ENCODE measurements at regions not wholly inside any gene's neighbourhood (a gene's known extent, or its start where the extent isn't known, plus 50 kb on each side); places are given as distances from the start of the nearest gene placed in this dataset.

DNA sequence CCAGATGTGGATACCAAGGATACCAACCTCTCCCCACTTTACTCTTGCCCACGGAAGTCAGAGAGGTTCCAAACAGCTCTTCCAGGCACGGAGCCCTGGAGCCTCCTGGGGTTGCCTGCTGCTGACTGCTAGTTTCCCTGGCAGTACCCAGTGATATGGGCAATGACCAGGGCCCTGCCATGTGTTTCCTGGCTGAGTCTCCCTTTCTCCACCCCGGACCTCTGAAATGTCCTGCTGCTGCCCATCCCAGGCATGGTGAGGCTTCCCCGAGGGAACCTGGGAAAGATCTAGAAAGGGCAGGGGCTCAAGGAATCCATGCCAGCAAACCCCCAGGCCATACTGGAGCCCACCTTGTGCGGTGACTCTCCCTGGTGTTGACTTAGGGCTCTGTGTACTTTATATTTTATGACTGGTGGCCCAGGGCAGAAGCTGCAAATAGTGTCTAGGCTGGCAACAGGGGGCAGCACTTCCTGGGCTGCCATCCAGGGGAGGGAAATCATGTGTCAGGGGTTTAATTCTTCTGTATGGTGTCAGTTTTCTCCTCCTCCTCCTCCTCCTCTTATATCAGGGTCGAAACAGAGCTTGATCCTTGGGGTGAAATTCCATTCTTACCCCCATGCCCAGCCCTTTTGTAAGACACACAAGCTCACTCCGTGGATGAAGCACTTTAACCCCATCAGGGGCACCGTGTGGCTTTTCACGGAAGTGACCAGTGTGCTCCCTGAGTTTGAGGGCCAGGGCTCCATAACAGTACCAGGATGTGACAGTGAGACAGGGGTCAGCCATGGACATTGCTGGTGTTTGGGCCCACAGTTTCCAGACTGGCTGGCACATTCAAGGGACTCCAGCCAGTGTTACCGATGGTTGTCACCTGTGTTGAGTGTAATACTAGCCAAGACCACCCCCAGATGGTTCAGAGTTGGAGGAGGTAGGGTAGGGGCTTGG is 62.4 kb upstream of the GDF10 start:
- CTCF ChIA-PET, result no interaction called here
- intact Hi-C loops (cut with micrococcal nuclease; ENCODE audit: unreplicated experiment), result no loop called here
- DNase-seq (ENCODE audit: low spot score), result no peak
- Histone ChIP-seq H3K9me3 (ENCODE audit: low read depth, low read length, poor library complexity, severe bottlenecking) (no peaks in the 10 kb centered on the region), H3K27ac (ENCODE audit: low read depth, low read length, poor library complexity, severe bottlenecking) (no peak overlapping the region), H3K4me1 (ENCODE audit: insufficient read depth, low read length, poor library complexity, severe bottlenecking) (no peaks in the 10 kb centered on the region), H3K36me3 (ENCODE audit: insufficient read depth, low read length, poor library complexity, severe bottlenecking) (no peaks in the 10 kb centered on the region), H3K4me3 (ENCODE audit: low read depth, low read length, poor library complexity, severe bottlenecking) (no peak overlapping the region), H3K27me3 (replicated peaks; ENCODE audit: insufficient read depth, low read depth, low read length, poor library complexity) (no peaks in the 10 kb centered on the region)
- BruUV-seq (replicated peaks), result no TSS peak
- POLR2A ChIA-PET (ENCODE audit: low non-redundant PET), result no interaction called here
- TF ChIP-seq EZH2 (IDR thresholded peaks at IDR 0.05; ENCODE audit: borderline replicate concordance, low read depth, low read length, poor library complexity, severe bottlenecking), result no peak
- TF ChIP-seq, protein P1, sequence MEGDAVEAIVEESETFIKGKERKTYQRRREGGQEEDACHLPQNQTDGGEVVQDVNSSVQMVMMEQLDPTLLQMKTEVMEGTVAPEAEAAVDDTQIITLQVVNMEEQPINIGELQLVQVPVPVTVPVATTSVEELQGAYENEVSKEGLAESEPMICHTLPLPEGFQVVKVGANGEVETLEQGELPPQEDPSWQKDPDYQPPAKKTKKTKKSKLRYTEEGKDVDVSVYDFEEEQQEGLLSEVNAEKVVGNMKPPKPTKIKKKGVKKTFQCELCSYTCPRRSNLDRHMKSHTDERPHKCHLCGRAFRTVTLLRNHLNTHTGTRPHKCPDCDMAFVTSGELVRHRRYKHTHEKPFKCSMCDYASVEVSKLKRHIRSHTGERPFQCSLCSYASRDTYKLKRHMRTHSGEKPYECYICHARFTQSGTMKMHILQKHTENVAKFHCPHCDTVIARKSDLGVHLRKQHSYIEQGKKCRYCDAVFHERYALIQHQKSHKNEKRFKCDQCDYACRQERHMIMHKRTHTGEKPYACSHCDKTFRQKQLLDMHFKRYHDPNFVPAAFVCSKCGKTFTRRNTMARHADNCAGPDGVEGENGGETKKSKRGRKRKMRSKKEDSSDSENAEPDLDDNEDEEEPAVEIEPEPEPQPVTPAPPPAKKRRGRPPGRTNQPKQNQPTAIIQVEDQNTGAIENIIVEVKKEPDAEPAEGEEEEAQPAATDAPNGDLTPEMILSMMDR (conservative IDR thresholded peaks at IDR 0.05; ENCODE audit: low read depth, low read length), result no peak

DNA sequence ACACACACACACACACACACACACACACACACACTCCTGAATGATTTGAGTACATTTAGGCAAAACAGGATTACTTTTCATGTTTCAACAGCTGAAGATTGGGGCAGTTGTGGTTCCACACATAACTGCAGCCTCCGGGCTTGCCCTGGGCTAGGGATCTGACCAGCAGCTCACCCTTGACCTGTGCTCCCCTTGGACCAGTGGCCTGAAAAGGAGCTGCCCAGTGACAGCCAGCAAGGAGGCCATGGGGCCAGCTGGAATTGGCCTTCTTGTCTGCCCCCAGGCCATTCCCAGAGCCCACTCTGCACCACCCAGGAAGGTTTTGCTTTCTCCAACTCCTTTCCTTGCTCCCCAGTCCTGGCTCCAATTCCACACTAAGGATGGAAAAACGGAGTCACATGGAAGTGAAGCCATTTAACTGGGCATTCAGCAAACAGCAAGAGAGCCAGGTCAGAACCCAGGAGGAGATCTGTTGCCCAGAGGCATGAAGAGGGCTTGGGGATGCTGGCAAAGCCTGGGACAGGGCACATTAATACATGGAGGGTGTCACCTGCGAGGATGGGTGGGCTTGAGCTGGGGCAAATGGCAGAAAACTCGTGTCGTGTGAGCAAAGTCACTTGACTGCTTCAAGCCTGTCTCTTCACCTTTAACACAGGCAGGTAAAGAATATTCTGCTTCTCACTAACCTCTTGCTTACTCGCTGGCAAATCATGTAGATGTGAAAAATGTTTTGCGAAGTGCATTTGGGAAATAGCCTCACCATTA is 61.5 kb upstream of the GDF10 start:
- no peak for DNase-seq (ENCODE audit: low spot score)
- no peak overlapping the region for H3K27ac ChIP-seq (ENCODE audit: low read depth, low read length, poor library complexity, severe bottlenecking)
- no peaks in the 10 kb centered on the region for H3K9me3 ChIP-seq (ENCODE audit: low read depth, low read length, poor library complexity, severe bottlenecking)
- ChIA-PET POLR2A (ENCODE audit: low non-redundant PET) (no interaction called here), CTCF (no interaction called here)
- no peak overlapping the region for H3K4me3 ChIP-seq (ENCODE audit: low read depth, low read length, poor library complexity, severe bottlenecking)
- no peaks in the 10 kb centered on the region for H3K4me1 ChIP-seq (ENCODE audit: insufficient read depth, low read length, poor library complexity, severe bottlenecking)
- intact Hi-C loops (cut with micrococcal nuclease; ENCODE audit: unreplicated experiment), result no loop called here
- H3K36me3 ChIP-seq (ENCODE audit: insufficient read depth, low read length, poor library complexity, severe bottlenecking), result no peaks in the 10 kb centered on the region
- H3K27me3 ChIP-seq (replicated peaks; ENCODE audit: insufficient read depth, low read depth, low read length, poor library complexity), result no peaks in the 10 kb centered on the region
- TF ChIP-seq, protein P1 (conservative IDR thresholded peaks at IDR 0.05; ENCODE audit: low read depth, low read length), result no peak
- TF ChIP-seq EZH2 (IDR thresholded peaks at IDR 0.05; ENCODE audit: borderline replicate concordance, low read depth, low read length, poor library complexity, severe bottlenecking), result no peak
- BruUV-seq (replicated peaks), result no TSS peak

DNA sequence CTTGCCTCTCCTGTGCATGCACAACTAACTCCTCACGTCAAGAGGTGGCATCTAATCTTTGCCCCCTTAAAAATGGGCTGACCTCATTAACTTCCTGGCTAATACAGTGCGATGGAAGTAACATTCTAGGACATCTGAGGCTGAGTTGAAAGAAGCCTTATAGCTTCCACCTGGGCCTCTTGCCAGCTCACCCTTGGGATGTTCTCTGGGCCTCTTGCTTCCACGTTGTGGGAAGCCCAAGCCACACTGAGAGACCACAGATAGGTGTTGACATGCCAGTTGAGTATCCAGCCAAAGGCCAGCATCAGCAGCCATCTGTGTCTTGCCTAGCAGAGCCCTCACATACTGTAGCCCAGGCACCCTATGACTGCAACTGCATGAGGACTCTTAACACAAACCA is 60.8 kb upstream of the GDF10 start:
- Histone ChIP-seq H3K36me3 (ENCODE audit: insufficient read depth, low read length, poor library complexity, severe bottlenecking) (no peaks in the 10 kb centered on the region), H3K27me3 (replicated peaks; ENCODE audit: insufficient read depth, low read depth, low read length, poor library complexity) (no peaks in the 10 kb centered on the region), H3K4me3 (ENCODE audit: low read depth, low read length, poor library complexity, severe bottlenecking) (no peak overlapping the region), H3K9me3 (ENCODE audit: low read depth, low read length, poor library complexity, severe bottlenecking) (no peaks in the 10 kb centered on the region), H3K27ac (ENCODE audit: low read depth, low read length, poor library complexity, severe bottlenecking) (no peak overlapping the region), H3K4me1 (ENCODE audit: insufficient read depth, low read length, poor library complexity, severe bottlenecking) (no peaks in the 10 kb centered on the region)
- no peak for TF ChIP-seq EZH2 (IDR thresholded peaks at IDR 0.05; ENCODE audit: borderline replicate concordance, low read depth, low read length, poor library complexity, severe bottlenecking)
- TF ChIP-seq, protein P1 (conservative IDR thresholded peaks at IDR 0.05; ENCODE audit: low read depth, low read length), result no peak
- POLR2A ChIA-PET (ENCODE audit: low non-redundant PET), result no interaction called here
- BruUV-seq (replicated peaks), result no TSS peak
- intact Hi-C loops (cut with micrococcal nuclease; ENCODE audit: unreplicated experiment), result no loop called here
- CTCF ChIA-PET, result no interaction called here
- no peak for DNase-seq (ENCODE audit: low spot score)
